RPMI8226 (cell line): ENCODE measurements at regions not wholly inside any gene's neighbourhood (a gene's known extent, or its start where the extent isn't known, plus 50 kb on each side); places are given as distances from the start of the nearest gene placed in this dataset.
"Not testable (repeated sequence)": the region's sequence is repeated elsewhere in the genome, so short reads cannot be mapped to it uniquely, and the experiment has no call there.

Experiments
- DNase-seq: peaks from one replicate; pipeline ENCODE4 v3.0.0-alpha.2; 2015

- DNase-seq: no peak
Measured at GRCh38 chr18:35880788-35881455, 91.6 kb upstream of the RMP24 start.

GRCh38 chr18:35888329-35888728 is 84.2 kb upstream of the RMP24 start:
- no peak for DNase-seq

GRCh38 chr18:35889677-35890076 is 82.8 kb upstream of the RMP24 start:
- DNase-seq: no peak

GRCh38 chr18:35890323-35890722 is 82.2 kb upstream of the RMP24 start:
- no peak for DNase-seq

- DNase-seq: no peak
Measured at GRCh38 chr18:35892118-35892517, 80.4 kb upstream of the RMP24 start.

GRCh38 chr18:35897481-35897880 is 75.0 kb upstream of the RMP24 start:
- DNase-seq: not testable (repeated sequence)

- no peak for DNase-seq
Measured at GRCh38 chr18:35904389-35905037, 68.0 kb upstream of the RMP24 start.

GRCh38 chr18:35905436-35905835 is 67.0 kb upstream of the RMP24 start:
- DNase-seq: no peak

- not testable (repeated sequence) for DNase-seq
Measured at GRCh38 chr18:35906291-35906690, 66.2 kb upstream of the RMP24 start.

GRCh38 chr18:35910327-35910726 is 62.2 kb upstream of the RMP24 start:
- DNase-seq: no peak

GRCh38 chr18:35912332-35912731 is 60.1 kb upstream of the RMP24 start:
- no peak for DNase-seq

- DNase-seq: no peak
Measured at GRCh38 chr18:35915056-35915455, 57.4 kb upstream of the RMP24 start.

- no peak for DNase-seq
Measured at GRCh38 chr18:35917043-35917442, 55.4 kb upstream of the RMP24 start.

GRCh38 chr18:35918564-35918963 is 53.9 kb upstream of the RMP24 start:
- DNase-seq: no peak

- DNase-seq: no peak
Measured at GRCh38 chr18:35919179-35919578, 53.3 kb upstream of the RMP24 start.

- DNase-seq: no peak
Measured at GRCh38 chr18:35920623-35921022, 51.9 kb upstream of the RMP24 start.
